ENCODE measurements at regions not wholly inside any gene's neighbourhood (a gene's known extent, or its start where the extent isn't known, plus 50 kb on each side); places are given as distances from the start of the nearest gene placed in this dataset.

DNA sequence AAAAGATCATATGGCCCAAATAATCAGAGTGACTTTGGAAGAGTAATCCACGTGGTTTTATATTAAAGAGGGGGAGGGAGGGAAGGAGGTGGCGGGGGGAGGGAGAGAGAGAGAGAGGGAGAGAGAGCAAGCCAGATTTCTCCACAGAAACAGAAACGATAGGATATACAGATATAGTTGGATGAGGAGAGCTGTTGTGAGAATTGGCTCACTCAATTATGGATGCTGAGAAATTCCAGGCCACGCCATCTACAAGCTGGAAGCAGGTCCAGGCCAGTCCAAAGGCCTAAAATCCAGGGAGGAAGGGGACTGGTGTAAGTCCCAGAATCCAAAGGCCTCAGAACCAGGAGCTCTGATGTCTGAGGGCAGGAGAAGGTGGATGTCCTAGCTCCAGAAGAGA, 75.5 kb downstream of the CXCL12 start:
- H3K4me3 ChIP-seq (ENCODE audit: low read depth, low read length): no peak overlapping the region
- peaks cover 0 to 6% (median 4%) of the 10 kb centered on the region in 4 donors for H3K4me1 Mint-ChIP-seq
- H3K36me3 ChIP-seq (ENCODE audit: control insufficient read depth, insufficient read depth, low read length): no peaks in the 10 kb centered on the region
- no peak overlapping the region for H3K4me3 Mint-ChIP-seq
- H3K27ac Mint-ChIP-seq: no peak overlapping the region
- H3K27ac ChIP-seq (ENCODE audit: insufficient read depth, low read length, poor library complexity, severe bottlenecking): no peak overlapping the region
- peaks cover 8% of the 10 kb centered on the region for H3K27me3 Mint-ChIP-seq
- H3K9me3 ChIP-seq (ENCODE audit: control insufficient read depth in 2 of 2, low read length in 2 of 2): no peaks in the 10 kb centered on the region
- H3K9me3 Mint-ChIP-seq: peaks cover 0 to 3% (median under 1%) of the 10 kb centered on the region in 7 donors
- ATAC-seq (ENCODE audit: low read depth in 2 of 2): no peak
- H3K36me3 Mint-ChIP-seq: no peaks in the 10 kb centered on the region
- H3K4me1 ChIP-seq (ENCODE audit: control insufficient read depth, insufficient read depth, low read length, poor library complexity, severe bottlenecking): no peaks in the 10 kb centered on the region
- no peak for DNase-seq
- no peaks in the 10 kb centered on the region for H3K27me3 ChIP-seq (ENCODE audit: control insufficient read depth, insufficient read depth, low read length)

DNA sequence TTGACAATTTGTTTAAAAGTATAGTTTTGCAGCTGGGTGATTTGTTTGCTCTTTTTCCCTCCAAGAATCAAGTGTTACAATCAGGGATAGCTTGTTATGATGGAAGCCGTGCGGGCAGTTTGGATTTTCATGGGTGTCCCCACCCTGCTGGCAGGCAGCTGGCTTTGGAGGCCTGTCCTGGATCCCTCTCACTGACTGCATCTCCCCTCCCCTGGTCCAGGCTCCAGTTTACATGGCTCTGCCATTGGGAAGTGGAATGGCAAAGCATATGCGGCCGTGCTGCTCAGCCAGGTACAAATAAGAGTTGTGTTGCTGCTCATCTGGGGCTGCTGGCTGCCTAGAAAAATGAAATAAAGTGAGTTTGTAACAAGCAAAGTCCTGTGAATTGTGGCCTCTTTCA, 76.0 kb downstream of the CXCL12 start:
- no peaks in the 10 kb centered on the region for H3K27me3 ChIP-seq (ENCODE audit: control insufficient read depth, insufficient read depth, low read length)
- H3K4me3 ChIP-seq (ENCODE audit: low read depth, low read length): no peak overlapping the region
- Mint-ChIP-seq H3K27ac (no peak overlapping the region), H3K4me1 (peaks cover 0 to 6% (median 4%) of the 10 kb centered on the region in 4 donors), H3K9me3 (peaks cover 0 to 5% (median 2%) of the 10 kb centered on the region in 7 donors), H3K4me3 (no peak overlapping the region), H3K27me3 (peaks cover 8% of the 10 kb centered on the region), H3K36me3 (no peaks in the 10 kb centered on the region)
- H3K36me3 ChIP-seq (ENCODE audit: control insufficient read depth, insufficient read depth, low read length): no peaks in the 10 kb centered on the region
- no peaks in the 10 kb centered on the region for H3K4me1 ChIP-seq (ENCODE audit: control insufficient read depth, insufficient read depth, low read length, poor library complexity, severe bottlenecking)
- no peak for ATAC-seq (ENCODE audit: low read depth in 2 of 2)
- H3K27ac ChIP-seq (ENCODE audit: insufficient read depth, low read length, poor library complexity, severe bottlenecking): no peak overlapping the region
- H3K9me3 ChIP-seq (ENCODE audit: control insufficient read depth in 2 of 2, low read length in 2 of 2): no peaks in the 10 kb centered on the region
- no peak for DNase-seq

DNA sequence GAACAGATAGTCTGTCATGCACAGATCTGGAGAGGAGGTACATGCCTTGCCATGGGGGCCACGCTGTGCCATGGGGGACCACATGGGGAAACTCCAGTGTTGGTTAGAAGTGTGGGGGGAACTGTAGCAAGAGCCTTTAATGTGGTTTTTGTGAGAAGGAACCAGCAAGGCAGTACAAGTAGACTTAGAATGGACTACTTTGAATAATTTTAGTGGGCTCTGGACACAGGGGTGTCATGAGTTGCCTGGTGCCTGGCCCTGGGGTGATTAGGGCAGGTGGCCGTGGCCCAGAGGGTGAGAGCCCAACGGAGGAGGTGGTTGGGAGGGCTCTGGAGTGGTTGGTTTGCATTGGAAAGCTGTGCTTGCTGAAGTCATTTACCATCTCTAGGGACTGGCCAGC, 77.2 kb downstream of the CXCL12 start:
- DNase-seq (no peak), ATAC-seq (ENCODE audit: low read depth in 2 of 2) (no peak)
- Mint-ChIP-seq H3K27me3 (peaks cover 8% of the 10 kb centered on the region), H3K27ac (no peak overlapping the region), H3K4me3 (no peak overlapping the region), H3K36me3 (no peaks in the 10 kb centered on the region), H3K4me1 (peaks cover 0 to 6% (median 4%) of the 10 kb centered on the region in 4 donors), H3K9me3 (peaks cover 0 to 5% (median 2%) of the 10 kb centered on the region in 7 donors)
- Histone ChIP-seq H3K4me3 (ENCODE audit: low read depth, low read length) (no peak overlapping the region), H3K27me3 (ENCODE audit: control insufficient read depth, insufficient read depth, low read length) (no peaks in the 10 kb centered on the region), H3K36me3 (ENCODE audit: control insufficient read depth, insufficient read depth, low read length) (no peaks in the 10 kb centered on the region), H3K9me3 (ENCODE audit: control insufficient read depth in 2 of 2, low read length in 2 of 2) (no peaks in the 10 kb centered on the region), H3K4me1 (ENCODE audit: control insufficient read depth, insufficient read depth, low read length, poor library complexity, severe bottlenecking) (no peaks in the 10 kb centered on the region), H3K27ac (ENCODE audit: insufficient read depth, low read length, poor library complexity, severe bottlenecking) (no peak overlapping the region)

DNA sequence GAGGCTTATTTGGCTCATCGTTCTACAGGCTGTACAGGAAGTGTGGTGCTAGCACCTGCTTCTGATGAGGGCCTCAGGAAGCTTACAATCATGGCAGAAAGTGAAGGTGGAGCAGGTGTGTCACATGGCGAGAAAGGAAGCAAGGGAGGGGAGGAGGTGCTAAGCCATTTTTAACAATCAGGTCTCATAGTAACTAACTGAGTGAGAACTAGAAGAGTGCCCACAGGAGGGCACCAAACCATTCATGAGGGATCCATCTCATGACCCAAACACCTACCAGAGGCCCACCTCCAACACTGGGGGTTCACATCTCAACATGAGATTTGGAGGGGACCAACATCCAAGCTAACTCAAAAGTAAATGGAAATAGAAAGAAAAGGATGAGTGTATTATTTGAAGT, 78.1 kb downstream of the CXCL12 start:
- Mint-ChIP-seq H3K9me3 (peaks cover 0 to 5% (median 2%) of the 10 kb centered on the region in 7 donors), H3K27ac (no peak overlapping the region), H3K4me3 (no peak overlapping the region), H3K4me1 (peaks cover 0 to 5% (median 3%) of the 10 kb centered on the region in 4 donors), H3K27me3 (peaks cover 8% of the 10 kb centered on the region), H3K36me3 (no peaks in the 10 kb centered on the region)
- H3K27me3 ChIP-seq (ENCODE audit: control insufficient read depth, insufficient read depth, low read length): no peaks in the 10 kb centered on the region
- no peaks in the 10 kb centered on the region for H3K36me3 ChIP-seq (ENCODE audit: control insufficient read depth, insufficient read depth, low read length)
- ATAC-seq (ENCODE audit: low read depth in 2 of 2): no peak
- H3K4me1 ChIP-seq (ENCODE audit: control insufficient read depth, insufficient read depth, low read length, poor library complexity, severe bottlenecking): no peaks in the 10 kb centered on the region
- H3K4me3 ChIP-seq (ENCODE audit: low read depth, low read length): no peak overlapping the region
- no peaks in the 10 kb centered on the region for H3K9me3 ChIP-seq (ENCODE audit: control insufficient read depth in 2 of 2, low read length in 2 of 2)
- H3K27ac ChIP-seq (ENCODE audit: insufficient read depth, low read length, poor library complexity, severe bottlenecking): no peak overlapping the region
- peak in 1 of 3 donors; percentile 2 for DNase-seq

DNA sequence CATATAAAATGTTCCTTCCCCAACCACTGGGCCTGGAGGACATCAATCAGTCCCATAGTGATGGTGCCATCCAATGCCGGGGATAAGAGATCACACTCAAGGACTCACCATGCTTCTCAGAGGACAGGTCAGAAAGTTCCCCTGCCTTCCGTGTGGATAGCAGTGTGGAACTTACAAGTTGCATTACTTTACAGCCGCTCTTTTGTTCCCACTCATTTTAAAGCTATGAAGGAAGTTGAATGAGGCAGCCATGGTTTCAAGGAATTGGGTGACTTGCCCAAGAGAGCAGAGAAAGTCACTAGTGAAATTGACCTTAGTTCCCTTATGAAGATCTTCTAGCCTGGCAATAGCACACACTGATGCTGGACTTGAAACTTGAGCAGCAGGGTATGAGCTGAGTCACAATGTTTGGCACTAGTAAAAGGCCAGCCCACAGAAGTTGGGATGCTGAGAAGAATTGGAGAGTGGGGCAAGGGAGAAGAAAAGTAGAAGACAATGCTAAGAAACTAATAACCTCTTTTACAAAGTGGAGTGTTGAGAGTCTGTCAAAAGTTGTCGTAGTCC, 78.7 kb downstream of the CXCL12 start:
- Histone ChIP-seq H3K9me3 (ENCODE audit: control insufficient read depth in 2 of 2, low read length in 2 of 2) (no peaks in the 10 kb centered on the region), H3K4me1 (ENCODE audit: control insufficient read depth, insufficient read depth, low read length, poor library complexity, severe bottlenecking) (no peaks in the 10 kb centered on the region), H3K27ac (ENCODE audit: insufficient read depth, low read length, poor library complexity, severe bottlenecking) (no peak overlapping the region), H3K4me3 (ENCODE audit: low read depth, low read length) (no peak overlapping the region), H3K27me3 (ENCODE audit: control insufficient read depth, insufficient read depth, low read length) (no peaks in the 10 kb centered on the region), H3K36me3 (ENCODE audit: control insufficient read depth, insufficient read depth, low read length) (no peaks in the 10 kb centered on the region)
- Mint-ChIP-seq H3K36me3 (no peaks in the 10 kb centered on the region), H3K27me3 (peaks cover 8% of the 10 kb centered on the region), H3K4me3 (no peak overlapping the region), H3K4me1 (peaks cover 0 to 2% (median under 1%) of the 10 kb centered on the region in 4 donors), H3K9me3 (peaks cover 0 to 5% (median 2%) of the 10 kb centered on the region in 7 donors), H3K27ac (no peak overlapping the region)
- ATAC-seq (ENCODE audit: low read depth in 2 of 2) (no peak), DNase-seq (no peak)

DNA sequence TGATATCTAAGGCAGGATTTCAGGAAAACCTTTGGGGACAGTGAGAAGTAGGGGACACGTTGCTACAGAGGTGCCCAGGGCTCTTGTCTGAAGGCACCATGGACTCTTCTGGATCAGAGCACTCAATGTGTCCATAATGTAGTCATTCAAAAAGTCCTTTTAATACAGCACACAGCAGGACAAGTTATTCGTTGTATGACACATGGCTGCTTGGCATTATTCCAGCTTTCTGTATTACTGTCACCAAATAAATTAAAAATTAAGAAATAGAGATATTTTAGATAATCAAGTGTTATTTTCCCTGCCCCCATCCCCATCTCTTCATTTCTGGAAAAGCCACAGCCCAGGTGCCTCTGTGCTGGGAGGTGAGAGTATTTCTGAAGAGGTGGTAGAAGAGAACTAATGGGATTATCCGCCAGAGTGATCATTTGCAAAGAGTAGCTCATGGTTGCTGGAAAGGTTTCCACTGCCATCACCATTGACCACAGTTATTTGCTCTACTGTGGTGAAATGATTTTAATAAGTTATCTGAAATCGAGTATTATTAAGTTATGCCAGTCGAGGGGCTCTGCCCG, 83.0 kb downstream of the CXCL12 start:
- Mint-ChIP-seq H3K36me3 (no peaks in the 10 kb centered on the region), H3K4me1 (no peaks in the 10 kb centered on the region), H3K9me3 (peaks cover 0 to 5% (median 2%) of the 10 kb centered on the region in 7 donors), H3K4me3 (no peak overlapping the region), H3K27me3 (no peaks in the 10 kb centered on the region), H3K27ac (no peak overlapping the region)
- H3K9me3 ChIP-seq (ENCODE audit: control insufficient read depth in 2 of 2, low read length in 2 of 2): no peaks in the 10 kb centered on the region
- no peaks in the 10 kb centered on the region for H3K4me1 ChIP-seq (ENCODE audit: control insufficient read depth, insufficient read depth, low read length, poor library complexity, severe bottlenecking)
- no peaks in the 10 kb centered on the region for H3K36me3 ChIP-seq (ENCODE audit: control insufficient read depth, insufficient read depth, low read length)
- peaks cover 4% of the 10 kb centered on the region for H3K27me3 ChIP-seq (ENCODE audit: control insufficient read depth, insufficient read depth, low read length)
- H3K4me3 ChIP-seq (ENCODE audit: low read depth, low read length): no peak overlapping the region
- no peak for ATAC-seq (ENCODE audit: low read depth in 2 of 2)
- H3K27ac ChIP-seq (ENCODE audit: insufficient read depth, low read length, poor library complexity, severe bottlenecking): no peak overlapping the region
- no peak for DNase-seq

DNA sequence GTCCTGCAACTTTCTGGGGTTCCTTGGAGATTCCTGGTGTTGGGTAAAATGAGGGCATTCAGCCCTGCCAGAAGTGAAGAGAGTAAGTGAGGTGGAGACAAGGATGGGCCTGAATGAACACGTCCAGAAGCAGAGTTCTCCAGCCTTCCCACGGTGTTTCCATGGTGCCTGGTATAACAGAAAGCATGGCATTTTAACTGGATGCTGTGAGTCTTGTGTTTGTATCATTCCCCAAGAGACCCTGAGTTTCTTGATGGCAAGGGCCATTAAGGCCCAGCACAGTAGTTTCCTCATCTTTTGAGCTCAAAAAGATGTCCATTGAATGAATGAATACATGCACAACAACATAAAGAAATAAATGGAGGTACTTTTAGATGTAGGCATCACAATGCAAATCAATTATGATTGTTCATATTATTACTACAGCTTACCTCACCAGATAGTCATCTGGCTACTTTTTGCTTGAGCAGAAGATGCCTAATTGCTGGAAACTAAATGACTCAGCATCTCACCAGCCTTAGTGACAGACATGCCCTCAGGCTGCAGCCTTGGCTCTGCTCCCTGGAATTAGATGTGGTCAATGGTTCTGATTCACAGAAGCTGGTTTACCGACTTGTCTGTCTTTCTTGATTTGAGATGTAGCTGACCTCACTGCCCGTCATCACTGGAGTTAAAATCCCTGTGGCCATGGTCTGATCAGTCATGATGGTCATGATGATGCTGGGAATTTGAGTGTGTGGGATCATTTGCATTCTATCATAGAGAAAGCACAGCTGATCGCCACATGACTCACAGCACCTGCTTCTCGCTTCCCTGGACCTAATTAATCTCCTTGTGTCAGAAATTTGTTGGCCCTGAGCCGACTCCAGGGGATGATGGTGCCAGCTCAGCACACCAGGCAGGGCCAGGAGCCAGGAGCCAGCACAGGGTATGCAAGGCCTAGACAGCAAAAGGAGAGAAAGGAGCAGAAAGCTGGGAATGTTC, 83.9 kb downstream of the CXCL12 start:
- H3K9me3 Mint-ChIP-seq: peaks cover 0 to 5% (median 2%) of the 10 kb centered on the region in 7 donors
- Histone ChIP-seq H3K4me3 (ENCODE audit: low read depth, low read length) (no peak overlapping the region), H3K36me3 (ENCODE audit: control insufficient read depth, insufficient read depth, low read length) (no peaks in the 10 kb centered on the region), H3K4me1 (ENCODE audit: control insufficient read depth, insufficient read depth, low read length, poor library complexity, severe bottlenecking) (no peaks in the 10 kb centered on the region), H3K9me3 (ENCODE audit: control insufficient read depth in 2 of 2, low read length in 2 of 2) (no peaks in the 10 kb centered on the region), H3K27ac (ENCODE audit: insufficient read depth, low read length, poor library complexity, severe bottlenecking) (no peak overlapping the region), H3K27me3 (ENCODE audit: control insufficient read depth, insufficient read depth, low read length) (peaks cover 4% of the 10 kb centered on the region)
- no peak for DNase-seq
- no peaks in the 10 kb centered on the region for H3K4me1 Mint-ChIP-seq
- no peak overlapping the region for H3K4me3 Mint-ChIP-seq
- H3K27me3 Mint-ChIP-seq: no peaks in the 10 kb centered on the region
- no peak for ATAC-seq (ENCODE audit: low read depth in 2 of 2)
- H3K27ac Mint-ChIP-seq: no peak overlapping the region
- no peaks in the 10 kb centered on the region for H3K36me3 Mint-ChIP-seq
